Epithelial cell of proximal tubule (primary cell): ENCODE measurements at regions not wholly inside any gene's neighbourhood (a gene's known extent, or its start where the extent isn't known, plus 50 kb on each side); places are given as distances from the start of the nearest gene placed in this dataset.

ENCODE experiments used
- DNase-seq: peaks from one replicate; pipeline ENCODE4 v3.0.0-alpha.2; 2011; ENCODE audit warnings: low read depth
- H3K4me3 ChIP-seq: 2 replicates; pipeline ENCODE4 v1.5.1; 2011; ENCODE audit warnings: low read depth, mild to moderate bottlenecking, low read length
- TF ChIP-seq, protein P1 (sequence below): conservative IDR thresholded peaks from 2 replicates; pipeline ENCODE4 v1.5.1; 2012; ENCODE audit warnings: low read depth, mild to moderate bottlenecking, low read length

DNA sequence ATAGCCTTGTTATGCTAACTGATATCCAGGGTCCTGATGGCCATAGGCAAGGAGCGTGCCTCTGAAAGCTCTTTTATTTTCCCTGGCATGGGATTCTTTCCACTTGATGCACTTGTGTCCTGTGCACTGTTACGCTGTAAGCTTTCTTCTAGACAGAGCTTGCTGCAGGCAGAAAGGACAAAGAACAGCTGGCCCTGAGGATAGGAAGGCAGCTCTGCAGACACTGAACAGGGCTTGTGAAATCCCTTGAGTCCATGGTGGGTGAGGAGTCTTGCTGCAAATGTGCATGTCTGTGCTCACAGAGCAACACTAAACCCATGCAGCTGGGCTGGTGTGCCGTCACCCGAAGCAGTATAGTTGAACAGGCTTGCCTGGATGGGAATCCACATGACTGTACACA lies 126.6 kb downstream of the AKAP11 start:
- TF ChIP-seq, protein P1, sequence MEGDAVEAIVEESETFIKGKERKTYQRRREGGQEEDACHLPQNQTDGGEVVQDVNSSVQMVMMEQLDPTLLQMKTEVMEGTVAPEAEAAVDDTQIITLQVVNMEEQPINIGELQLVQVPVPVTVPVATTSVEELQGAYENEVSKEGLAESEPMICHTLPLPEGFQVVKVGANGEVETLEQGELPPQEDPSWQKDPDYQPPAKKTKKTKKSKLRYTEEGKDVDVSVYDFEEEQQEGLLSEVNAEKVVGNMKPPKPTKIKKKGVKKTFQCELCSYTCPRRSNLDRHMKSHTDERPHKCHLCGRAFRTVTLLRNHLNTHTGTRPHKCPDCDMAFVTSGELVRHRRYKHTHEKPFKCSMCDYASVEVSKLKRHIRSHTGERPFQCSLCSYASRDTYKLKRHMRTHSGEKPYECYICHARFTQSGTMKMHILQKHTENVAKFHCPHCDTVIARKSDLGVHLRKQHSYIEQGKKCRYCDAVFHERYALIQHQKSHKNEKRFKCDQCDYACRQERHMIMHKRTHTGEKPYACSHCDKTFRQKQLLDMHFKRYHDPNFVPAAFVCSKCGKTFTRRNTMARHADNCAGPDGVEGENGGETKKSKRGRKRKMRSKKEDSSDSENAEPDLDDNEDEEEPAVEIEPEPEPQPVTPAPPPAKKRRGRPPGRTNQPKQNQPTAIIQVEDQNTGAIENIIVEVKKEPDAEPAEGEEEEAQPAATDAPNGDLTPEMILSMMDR = no peak
- H3K4me3 ChIP-seq = no peak overlapping the region

DNA sequence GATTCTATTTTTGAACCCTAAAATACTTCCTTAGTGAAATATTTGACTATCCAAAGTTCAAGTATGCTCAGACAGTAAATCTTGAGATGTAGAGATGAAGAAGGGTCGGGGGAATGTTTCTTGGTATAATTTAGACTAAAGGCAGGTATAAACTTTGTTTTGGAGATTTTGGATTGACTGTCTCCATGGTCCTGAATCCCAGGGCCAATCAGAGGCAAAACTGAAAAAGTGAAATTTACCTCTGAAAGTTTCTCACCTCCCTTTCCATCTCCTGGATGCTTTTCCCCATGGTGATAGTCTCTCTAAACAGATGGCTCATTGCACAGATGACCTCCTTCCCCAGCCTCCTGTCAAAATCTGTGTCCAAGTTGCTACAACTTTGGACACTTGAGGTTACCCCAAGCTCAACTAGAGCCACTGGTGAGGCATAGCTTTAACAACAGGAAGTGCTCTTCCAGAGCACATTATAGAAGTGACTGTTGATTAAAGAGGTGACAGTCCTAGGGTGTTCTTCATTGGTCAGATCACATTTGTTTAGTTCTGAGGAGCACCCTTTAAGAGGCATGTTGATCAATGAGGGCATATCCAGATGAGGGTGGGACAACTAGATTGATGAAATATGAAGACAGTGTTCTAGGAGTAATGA lies 128.4 kb downstream of the AKAP11 start:
- no peak overlapping the region for H3K4me3 ChIP-seq
- TF ChIP-seq, protein P1 = no peak
- DNase-seq = no peak

More for the DNA sequence above, 126.6 kb downstream of the AKAP11 start:
- DNase-seq = no peak

DNA sequence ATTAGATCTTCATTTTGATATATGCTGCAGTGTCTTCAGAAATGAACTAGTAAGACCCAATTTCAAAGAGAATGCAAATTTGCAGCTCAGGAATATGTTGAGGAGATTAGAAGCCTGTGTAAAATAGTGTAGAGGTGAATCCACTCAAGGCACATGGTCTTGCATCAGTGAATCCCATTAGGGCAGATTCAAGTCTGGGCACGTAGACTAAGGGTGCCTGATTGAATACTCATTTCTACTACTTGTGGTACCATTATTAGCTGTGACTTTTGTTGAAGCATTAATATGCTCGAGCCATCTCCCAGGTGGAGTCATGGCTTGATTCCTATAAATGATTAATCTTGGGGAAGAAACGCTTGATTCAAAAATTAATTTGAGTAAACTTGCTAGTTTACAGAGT lies 129.4 kb downstream of the AKAP11 start:
- no peak overlapping the region for H3K4me3 ChIP-seq
- DNase-seq = no peak
- TF ChIP-seq, protein P1 = no peak

DNA sequence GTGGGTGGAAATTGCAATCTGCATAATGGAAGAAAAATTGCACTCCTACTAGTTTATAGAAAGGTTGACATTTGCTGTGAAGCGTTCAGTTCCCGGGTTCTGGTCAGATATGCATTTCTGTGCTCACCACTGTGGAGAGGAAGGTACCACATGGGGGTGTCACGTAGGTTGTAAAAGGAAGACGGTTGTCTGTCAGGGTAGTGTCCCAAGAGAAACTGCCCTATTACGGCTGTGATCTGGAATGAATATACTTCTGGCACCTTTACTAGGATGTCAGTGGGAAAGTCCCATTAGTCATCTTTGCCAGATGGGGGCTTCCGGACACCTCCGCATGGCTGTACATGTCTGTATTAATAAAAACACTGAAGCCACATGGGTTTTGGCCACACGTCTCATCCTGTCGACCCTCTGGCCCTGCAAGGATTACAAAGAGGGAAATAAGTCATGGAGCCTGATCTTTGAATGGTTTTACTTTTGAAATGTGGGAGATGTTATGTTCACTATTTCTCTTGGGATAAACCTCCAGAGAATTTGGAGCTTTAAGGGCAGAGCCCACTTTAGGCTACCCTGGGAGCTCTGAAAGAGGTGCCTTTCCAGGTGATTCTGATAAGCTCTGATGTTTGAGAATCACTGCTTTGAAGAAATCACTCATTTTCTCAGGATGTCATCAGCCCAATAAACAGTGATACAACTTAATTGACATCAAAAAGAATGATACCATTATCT lies 133.9 kb downstream of the AKAP11 start:
- DNase-seq = peak; percentile 47
- no peak overlapping the region for H3K4me3 ChIP-seq
- TF ChIP-seq, protein P1 = no peak

DNA sequence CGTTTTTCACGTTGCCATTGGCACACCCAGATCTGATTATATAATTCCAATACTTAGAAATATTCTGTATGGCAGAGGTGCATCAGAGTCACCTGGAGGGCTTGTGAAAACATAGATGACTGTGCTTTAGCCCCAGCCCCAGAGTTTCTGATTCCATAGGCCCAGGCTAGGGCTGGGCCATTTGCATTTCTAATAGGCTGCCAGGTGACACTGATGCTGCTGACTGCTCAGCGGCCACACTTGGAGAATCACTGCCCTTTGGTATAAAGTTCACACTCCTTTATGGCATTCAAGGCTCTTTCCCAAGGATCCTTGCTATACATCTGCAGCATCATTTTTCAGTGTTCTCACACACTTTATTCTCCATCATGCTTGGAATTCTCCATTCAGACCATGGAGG lies 137.1 kb downstream of the AKAP11 start:
- TF ChIP-seq, protein P1 = no peak
- no peak for DNase-seq
- no peak overlapping the region for H3K4me3 ChIP-seq

DNA sequence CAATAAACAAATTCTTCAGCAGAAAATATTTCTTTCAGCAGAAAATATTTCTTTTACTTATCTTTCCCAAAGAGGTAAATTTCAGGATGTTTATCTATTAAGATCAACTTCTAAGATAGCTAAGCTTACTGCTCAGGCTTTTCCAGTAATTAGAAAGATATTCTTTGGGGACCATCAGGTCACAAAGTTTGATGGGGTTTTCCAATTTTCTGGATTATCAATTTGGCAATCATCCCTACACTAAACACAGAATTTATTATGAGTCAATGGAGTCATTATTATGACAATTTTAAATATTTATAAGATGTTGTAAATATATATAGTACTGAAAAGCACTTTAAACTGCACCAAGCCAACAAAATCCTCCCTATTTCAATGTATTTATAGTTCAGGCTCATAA lies 137.6 kb downstream of the AKAP11 start:
- no peak for DNase-seq
- TF ChIP-seq, protein P1 = no peak
- H3K4me3 ChIP-seq = no peak overlapping the region
